Omental fat pad (tissue), 3 donors: ENCODE measurements at regions not wholly inside any gene's neighbourhood (a gene's known extent, or its start where the extent isn't known, plus 50 kb on each side); places are given as distances from the start of the nearest gene placed in this dataset.
"Not testable (repeated sequence)": the region's sequence is repeated elsewhere in the genome, so short reads cannot be mapped to it uniquely, and the experiment has no call there.

Source experiments
- ATAC-seq: fragments of 150-250 bp; one replicate; pipeline ENCODE4 v1.9.1; 2016; ENCODE audit warnings: mild to moderate bottlenecking, moderate library complexity; ENCODE audit not compliant: low FRiP score
- DNase-seq: peaks from one replicate; pipeline ENCODE4 v3.0.0-alpha.2; 2019; ENCODE audit warnings: low spot score
- TF ChIP-seq, protein P1 (sequence below), 3 donors: fragments of 450-650 bp; IDR thresholded peaks; one replicate each; pipeline ENCODE4 v1.5.1; 2016 to 2017; ENCODE audit warnings: antibody characterized with exemption in 3 of 3, mild to moderate bottlenecking in 3 of 3, moderate library complexity in 2 of 3

GRCh38 chr7:66517212-66517909 lies 111.3 kb upstream of the KCTD7 start:
- TF ChIP-seq, protein P1, sequence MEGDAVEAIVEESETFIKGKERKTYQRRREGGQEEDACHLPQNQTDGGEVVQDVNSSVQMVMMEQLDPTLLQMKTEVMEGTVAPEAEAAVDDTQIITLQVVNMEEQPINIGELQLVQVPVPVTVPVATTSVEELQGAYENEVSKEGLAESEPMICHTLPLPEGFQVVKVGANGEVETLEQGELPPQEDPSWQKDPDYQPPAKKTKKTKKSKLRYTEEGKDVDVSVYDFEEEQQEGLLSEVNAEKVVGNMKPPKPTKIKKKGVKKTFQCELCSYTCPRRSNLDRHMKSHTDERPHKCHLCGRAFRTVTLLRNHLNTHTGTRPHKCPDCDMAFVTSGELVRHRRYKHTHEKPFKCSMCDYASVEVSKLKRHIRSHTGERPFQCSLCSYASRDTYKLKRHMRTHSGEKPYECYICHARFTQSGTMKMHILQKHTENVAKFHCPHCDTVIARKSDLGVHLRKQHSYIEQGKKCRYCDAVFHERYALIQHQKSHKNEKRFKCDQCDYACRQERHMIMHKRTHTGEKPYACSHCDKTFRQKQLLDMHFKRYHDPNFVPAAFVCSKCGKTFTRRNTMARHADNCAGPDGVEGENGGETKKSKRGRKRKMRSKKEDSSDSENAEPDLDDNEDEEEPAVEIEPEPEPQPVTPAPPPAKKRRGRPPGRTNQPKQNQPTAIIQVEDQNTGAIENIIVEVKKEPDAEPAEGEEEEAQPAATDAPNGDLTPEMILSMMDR (IDR thresholded peaks at IDR 0.05) = no peak
- DNase-seq (no peak), ATAC-seq (peak; percentile 17)

DNA sequence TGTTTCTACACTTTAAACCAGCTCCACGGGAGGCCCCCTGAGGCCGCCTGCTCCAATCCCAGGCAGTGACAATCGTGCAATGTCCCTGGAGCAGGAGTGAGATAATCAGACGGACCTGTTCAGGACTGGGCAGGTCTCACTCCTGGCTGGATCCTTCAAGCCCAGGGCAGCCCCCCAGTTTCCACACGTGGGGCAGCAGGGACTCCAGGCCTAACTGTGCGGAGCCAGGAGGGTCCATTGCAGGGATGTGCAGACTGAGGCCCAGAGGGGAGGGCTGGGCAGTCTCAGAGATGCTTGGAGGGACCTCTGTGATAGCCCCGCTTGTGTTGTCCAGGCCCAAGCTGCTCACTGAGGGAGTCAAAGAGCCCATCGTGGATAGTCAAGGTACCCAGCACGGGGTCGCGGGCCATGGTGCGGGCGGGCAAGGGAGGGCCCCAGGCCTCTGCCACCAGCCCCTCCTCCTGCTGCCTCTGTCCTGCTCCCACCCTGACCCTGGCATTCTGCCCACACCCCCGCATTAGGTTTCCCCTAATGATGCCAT lies 110.5 kb upstream of the KCTD7 start:
- TF ChIP-seq, protein P1 (IDR thresholded peaks at IDR 0.05) = no peak
- no peak for ATAC-seq
- DNase-seq = no peak

DNA sequence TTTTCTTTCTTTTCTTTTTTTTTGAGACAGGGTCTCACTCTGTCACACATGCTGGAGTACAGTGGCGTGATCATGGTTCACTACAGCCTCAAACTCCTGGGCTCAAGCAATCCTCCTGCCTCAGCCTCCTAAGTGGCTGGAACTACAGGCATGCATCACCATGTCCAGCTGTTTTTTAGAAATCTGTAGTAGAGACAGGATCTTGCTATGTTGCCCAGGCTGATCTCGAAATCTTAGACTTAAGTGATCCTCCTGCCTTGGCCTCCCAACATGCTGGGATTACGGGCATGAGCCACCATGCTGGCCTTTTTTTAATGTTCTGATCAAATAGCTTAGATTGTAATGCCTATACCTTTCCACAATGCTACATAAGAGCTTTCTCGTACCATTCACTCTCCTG lies 107.0 kb upstream of the KCTD7 start:
- TF ChIP-seq, protein P1 (IDR thresholded peaks at IDR 0.05) = no peak
- ATAC-seq (no peak), DNase-seq (no peak)

GRCh38 chr7:66522518-66522917 lies 106.2 kb upstream of the KCTD7 start:
- TF ChIP-seq, protein P1 (IDR thresholded peaks at IDR 0.05) = no peak
- ATAC-seq (no peak), DNase-seq (no peak)

DNA sequence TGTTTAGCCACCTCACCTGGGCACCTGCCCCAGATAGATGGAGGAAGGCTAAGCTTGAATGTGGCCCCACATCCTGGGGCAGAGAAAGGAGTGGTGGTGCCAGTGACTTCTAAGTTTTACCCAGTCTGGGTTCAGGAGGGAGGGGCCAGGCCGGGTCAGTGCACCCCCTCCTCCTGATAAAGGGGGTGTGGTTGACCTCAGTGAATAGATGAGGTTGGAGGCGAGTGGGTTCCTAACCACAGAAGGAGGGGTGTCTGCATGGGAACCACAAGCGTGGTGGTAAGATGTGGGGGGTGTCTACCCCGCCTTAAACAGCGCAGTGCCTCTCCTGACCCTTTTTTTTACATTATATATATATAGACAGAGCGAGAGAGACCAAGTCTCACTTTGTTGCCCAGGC lies 105.3 kb upstream of the KCTD7 start:
- ATAC-seq = no peak
- TF ChIP-seq, protein P1 (IDR thresholded peaks at IDR 0.05) = no peak
- DNase-seq = no peak

- ATAC-seq = no peak
- DNase-seq = no peak
- TF ChIP-seq, protein P1 (IDR thresholded peaks at IDR 0.05) = no peak
These were observed 103.9 kb upstream of the KCTD7 start for GRCh38 chr7:66524738-66525137.

GRCh38 chr7:66526782-66527181 lies 101.9 kb upstream of the KCTD7 start:
- ATAC-seq, DNase-seq: not testable (repeated sequence)
